Activated CD4-positive, alpha-beta T cell treated with anti-CD3 and anti-CD28 coated beads, Interleukin-2, amount 50 U/mL, for 16 hours (primary cell): ENCODE measurements at regions not wholly inside any gene's neighbourhood (a gene's known extent, or its start where the extent isn't known, plus 50 kb on each side); places are given as distances from the start of the nearest gene placed in this dataset.
"Not testable (repeated sequence)": the region's sequence is repeated elsewhere in the genome, so short reads cannot be mapped to it uniquely, and the experiment has no call there.

Source experiments
- DNase-seq: peaks from one replicate; pipeline ENCODE4 v3.0.0-alpha.2; 2020

DNA sequence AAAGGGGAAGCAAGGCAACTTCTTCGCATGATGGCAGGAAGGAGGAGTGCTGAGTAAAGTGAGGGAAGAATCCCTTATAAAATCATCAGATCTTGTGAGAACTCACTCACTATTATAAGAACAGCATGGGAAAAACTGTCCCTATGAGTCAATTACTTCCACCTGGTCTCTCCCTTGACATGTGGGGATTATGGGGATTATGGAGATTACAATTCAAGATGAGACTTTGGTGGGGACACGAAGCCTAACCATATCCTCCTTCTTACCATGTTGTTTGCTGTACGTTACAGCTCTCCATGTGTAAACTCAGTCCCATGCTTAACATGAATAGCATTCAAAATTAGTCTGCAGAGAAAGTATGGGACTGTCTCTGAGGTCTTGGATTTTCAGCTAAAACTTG lies 1096.8 kb upstream of the ACVR2A start:
- DNase-seq: no peak

DNA sequence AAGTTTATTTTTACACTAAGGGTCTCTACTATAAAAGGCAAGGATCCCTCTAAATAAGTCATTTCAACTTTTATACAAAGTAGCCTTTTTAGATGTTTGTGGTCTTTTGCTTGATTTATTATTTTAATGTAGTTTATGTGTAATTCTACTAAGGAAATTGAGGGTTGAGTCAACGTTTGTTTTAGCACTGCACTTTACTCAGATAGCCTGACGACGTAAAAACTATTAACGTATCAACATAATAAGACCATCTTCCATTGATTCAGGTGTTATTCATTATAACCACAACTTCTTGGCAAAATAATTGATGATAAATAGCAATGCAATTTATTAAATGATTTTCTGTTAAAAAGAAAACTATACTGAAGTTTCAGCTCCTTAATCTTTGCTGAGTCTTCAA lies 1103.6 kb upstream of the ACVR2A start:
- DNase-seq: no peak

DNA sequence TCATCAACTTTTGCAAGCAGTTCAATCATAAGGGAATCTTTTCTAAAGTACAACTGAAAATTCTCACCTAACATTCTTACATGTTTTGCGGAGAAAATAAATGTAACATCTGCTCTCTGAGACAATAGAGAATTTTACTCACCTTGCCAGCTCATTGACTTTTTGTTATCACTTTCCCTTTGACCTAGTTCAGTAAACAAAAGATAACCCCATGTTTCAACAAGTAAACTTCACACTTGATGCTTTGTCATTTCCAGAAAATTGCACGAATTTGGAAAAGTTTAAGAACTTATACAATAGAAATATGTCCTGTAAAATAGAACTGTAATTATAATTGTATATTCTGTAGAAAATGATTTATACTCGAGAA lies 1110.0 kb upstream of the ACVR2A start:
- no peak for DNase-seq

DNA sequence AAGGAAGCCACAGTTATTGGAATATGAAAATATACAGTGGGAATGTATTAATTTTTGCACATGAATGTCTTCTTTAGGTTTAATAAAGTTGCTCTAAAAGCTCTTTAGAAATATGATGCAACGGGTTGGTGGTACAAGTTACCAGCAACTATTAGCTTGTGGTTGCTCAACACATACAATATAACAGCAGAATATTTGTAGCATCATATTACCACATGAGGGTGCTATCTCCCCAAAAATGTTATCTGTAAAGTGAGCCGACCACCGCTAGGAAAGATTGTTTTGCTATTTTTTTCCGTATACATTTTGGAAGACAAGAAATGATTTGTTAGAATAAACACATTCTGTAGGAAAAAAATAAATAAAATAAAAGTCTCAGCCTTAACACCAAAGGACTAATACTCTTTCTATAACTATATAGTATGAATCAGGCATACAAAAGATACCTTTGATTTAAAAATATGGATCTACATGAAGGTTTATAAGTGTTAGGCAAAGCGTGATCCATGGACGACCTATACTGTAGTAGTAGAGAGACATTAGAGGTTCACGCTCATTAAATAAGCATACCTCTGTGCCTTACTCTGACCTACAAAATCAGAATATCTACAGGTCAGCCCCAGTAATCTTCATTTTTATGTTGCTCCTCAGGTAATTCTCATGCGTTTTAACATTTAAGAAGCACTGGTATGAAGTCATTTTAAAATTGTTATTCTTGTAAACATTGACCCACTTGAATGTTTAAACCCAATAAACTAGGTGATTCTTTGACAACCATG lies 1110.6 kb upstream of the ACVR2A start:
- DNase-seq: peak; percentile 14

DNA sequence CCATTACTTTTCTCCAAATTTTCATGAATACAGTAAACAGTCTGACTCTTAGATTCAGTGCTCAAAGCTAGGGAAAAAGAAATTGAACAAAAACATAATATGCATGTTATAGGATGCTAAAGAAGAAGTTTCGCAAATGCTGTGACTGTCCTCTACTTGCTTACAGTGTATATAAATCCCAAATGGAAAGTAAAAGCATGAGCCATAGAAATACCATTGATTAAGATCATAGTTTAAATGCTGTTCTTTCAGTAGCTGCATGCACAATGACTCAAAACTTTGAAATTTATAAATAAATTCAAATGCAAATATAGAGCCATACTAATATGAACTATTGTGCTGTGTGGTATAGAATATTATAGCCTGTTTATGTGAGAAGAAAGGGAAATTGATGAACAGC lies 1113.9 kb upstream of the ACVR2A start:
- no peak for DNase-seq

DNA sequence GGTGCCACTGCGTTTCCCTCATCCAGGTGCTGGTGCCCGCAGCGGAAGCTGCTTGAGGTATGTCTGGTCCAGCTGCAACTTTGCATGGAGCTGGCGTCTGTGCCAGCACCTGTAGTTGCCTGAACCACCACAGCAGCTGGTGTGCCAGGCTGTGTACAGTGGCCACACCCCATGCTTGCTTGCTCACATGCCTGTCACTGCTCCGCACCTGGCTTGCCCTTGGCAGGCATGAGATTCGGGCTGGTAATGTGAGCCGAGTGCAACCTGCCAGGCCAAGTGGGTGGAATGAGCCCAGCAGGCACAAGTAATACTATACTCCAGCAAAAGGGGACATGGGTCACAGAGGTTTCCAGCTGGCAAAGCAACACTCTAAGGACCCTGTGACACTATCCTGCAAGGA lies 1123.3 kb upstream of the ACVR2A start:
- DNase-seq: no peak

DNA sequence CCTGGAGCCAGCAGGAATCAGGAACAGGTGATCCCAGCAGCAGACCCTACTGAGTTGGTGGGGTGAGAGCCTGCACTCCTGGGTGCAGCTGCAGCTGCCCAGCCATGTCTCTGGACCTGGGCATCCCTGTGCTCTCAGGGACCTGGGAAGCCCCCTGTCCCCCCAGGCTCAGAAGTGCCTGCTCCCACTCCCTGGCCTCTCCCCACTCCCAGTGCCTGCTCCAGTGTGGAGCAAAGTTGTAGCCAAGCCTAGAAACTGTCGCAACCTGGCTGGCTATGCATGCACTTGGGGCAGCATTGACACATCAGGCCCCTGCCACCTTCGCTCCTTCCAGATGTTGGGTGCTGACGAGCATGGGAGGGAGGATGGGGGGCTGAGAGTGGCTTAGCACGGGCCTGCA lies 1124.7 kb upstream of the ACVR2A start:
- DNase-seq: no peak

DNA sequence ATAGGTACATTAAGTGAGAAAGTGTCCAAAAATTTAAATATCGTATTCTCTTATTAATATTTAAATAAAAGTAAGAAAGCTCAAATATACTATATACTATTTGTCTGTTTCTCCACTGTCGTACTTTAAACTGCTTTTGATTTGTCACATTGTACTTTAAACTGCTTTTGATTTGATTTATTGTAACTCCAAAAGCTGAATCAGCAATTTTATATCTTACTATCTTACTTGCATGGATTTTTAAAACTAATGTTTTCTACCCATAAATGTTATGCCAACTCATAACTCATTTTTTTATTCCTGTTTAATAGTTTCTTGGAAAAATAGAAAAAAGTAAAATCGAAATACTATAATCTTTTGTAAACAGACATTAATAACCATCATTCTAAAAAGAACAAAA lies 1128.2 kb upstream of the ACVR2A start:
- DNase-seq: no peak

DNA sequence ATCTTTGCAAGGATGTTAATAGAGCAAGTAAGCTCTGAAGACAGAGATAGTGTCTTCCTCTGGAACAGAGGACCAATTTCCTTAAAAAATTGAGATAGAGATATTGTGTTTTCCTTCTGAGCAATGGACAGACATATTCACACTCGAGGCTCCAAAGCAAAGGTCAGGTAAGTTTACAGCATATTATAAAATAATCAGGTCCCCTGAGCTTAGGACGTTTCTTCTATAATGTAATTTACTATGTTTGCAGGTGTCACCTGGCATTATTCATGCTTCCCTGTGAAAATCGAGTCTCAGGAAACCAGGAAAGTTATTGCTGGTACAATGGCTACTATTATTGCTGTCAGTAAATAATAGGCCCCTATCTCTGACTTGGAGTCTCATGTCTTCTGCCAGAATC lies 1135.8 kb upstream of the ACVR2A start:
- DNase-seq: no peak

DNA sequence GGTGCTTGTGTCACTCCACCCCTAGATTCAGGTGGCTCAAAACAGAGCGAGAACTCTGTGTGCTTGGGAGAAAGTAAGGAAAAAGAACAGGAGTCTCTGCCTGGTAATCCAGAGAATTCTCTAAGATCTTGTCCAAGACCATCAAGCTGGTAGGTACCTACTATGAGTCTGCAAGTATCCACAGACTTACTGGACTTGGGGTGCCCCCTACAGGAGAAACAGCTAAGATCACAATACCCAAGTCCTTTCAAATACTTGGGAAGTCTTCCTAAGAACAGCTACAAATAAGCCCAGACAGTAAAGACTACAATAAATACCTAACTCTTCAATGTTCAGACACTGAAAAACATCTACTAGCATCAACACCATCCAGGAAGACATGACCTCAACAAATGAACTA lies 1143.6 kb upstream of the ACVR2A start:
- DNase-seq: peak; percentile 12

DNA sequence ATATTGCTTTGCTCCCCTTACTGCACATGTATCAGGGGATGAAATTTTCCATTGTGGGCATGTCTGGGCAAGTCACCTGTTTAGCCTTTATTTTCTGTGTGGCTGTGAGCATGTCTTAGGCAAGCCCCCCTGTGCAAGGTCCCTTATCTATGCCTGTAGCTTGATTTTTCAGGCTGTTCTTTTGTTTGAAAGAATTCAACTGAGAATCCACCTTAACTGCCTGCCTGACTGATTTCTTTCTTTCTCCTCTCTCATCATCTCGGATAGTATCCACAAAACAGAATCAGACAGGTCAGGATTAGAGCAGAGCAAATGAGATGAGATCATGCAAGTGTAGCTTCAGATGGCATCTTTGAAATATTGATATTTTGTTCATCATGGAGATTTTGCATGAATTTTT lies 1147.5 kb upstream of the ACVR2A start:
- no peak for DNase-seq

DNA sequence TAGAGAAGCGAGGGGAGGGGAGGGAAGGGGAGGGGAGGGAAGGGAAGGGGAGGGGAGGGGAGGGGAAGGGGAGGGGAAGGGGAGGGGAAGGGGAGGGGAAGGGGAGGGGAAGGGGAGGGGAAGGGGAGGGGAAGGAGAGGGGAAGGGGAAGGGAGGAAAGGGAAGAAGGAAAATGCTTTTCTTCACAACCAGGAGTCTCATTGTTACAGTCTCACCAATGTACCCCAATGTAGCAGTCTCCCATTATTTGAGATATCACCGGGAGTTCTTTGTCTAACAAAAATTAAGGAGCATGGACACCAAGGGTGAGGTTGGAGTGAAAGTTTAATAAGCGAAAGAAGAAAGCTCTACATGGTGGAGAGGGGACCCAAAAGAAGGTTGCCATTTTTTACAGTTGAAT lies 1148.0 kb upstream of the ACVR2A start:
- not testable (repeated sequence) for DNase-seq

DNA sequence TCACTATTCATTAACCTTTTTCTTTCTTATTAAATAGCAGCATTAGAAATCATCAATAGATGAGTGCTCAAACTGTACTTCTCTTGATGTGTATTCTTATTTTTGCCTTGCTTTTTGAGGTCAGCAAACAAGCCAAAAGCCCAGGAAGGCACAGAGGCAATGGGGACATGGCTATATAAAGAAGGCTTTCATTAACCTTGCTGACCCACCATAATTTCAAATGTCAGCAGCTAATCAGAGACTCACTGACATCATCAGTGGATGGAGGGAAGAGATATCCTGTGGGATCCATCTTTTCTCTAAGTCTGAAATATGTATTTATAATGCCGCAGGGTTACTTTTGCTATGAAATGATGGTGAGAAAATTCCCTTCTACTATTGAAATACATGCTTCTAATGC lies 1162.8 kb upstream of the ACVR2A start:
- DNase-seq: no peak

DNA sequence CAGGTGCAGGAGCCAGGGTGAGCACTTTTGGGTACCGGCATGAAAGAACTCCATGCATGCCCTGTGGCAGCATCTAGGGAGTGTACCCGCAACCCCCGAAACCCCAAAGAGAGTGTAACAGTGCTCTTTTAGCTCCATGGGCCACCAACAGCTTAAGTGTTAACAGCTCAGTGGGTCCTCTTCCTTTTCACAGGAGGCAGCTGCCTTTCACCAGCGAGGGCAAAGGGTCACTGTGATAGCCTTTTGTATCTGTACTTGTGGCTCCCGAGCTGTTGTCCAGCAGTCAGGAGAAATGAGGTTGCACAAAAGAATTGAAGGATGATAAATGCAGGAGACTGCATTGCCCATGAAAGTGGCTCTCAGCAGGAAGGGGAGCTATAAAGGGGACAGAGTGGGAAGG lies 1166.3 kb upstream of the ACVR2A start:
- DNase-seq: no peak

DNA sequence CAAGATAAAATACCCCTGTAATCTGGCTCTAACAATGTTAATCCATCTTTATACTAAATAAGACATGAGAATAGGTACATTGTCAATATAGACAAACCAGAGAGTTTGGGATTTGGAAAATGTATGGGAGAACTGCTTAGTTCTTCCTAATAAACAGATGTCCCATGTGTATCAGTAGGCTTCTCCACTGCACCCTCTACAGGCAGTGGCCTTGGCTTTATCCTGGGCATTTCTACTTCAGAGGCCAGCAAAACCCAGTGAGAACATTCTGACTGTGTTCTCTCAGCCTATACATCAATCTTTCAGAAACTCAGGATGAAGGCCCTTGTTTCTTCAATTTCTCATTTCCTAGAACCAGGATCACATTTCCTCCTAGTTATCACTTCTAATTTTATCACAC lies 1167.5 kb upstream of the ACVR2A start:
- DNase-seq: no peak

DNA sequence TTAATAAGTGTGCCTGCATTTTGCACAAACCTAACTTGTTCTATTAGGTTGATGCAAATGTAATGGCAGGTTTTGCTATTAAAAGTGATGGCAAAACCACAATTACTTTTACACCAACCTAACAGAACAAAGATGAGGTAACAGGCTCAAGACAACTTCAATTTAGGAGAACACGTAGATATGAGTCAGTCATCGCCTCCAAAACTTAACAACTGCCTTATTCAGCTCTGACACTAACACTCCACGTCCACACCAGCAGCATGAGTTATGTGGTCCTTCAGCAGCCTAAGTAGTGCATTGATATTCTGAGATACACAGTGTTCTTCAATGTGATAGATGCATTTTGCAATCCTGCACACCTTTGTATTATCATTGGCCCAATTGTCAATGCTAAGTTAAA lies 1175.1 kb upstream of the ACVR2A start:
- no peak for DNase-seq

DNA sequence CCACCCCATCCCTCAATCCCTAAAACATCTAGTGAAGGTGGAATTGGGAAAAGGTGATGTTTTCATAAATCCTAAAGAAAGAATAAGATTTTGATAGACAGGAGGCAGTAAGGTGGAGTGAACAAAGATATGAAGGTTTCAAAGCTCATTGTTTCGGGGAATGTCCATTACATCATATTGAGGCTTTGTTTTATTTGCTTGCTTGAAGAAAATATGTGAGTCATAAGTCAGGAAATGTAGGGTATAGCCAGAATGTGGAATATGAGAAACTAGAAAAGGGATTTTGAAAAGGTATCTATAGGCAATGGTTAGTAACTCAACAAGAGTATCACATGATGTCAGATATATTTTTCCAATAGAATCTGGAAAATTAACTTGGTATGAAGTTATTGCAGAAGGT lies 1178.5 kb upstream of the ACVR2A start:
- no peak for DNase-seq

DNA sequence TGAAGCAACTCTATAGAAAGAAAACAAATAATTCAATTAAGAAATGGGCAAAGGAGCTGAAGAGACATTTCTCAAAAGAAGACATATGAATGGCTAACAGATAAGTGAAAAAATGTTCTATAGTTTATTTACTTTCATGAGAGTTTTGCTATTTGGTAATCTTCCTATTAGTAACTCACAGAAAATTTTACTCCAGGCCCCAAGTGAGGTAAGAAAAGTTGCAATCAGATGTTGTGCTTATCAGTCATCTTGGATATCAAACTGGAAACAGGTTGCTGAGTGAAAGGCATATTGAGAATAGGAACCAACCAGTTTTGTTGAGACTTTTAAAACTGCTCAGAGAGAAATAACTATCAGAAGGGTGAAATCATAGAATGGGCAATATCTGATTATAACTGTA lies 1179.0 kb upstream of the ACVR2A start:
- DNase-seq: no peak

DNA sequence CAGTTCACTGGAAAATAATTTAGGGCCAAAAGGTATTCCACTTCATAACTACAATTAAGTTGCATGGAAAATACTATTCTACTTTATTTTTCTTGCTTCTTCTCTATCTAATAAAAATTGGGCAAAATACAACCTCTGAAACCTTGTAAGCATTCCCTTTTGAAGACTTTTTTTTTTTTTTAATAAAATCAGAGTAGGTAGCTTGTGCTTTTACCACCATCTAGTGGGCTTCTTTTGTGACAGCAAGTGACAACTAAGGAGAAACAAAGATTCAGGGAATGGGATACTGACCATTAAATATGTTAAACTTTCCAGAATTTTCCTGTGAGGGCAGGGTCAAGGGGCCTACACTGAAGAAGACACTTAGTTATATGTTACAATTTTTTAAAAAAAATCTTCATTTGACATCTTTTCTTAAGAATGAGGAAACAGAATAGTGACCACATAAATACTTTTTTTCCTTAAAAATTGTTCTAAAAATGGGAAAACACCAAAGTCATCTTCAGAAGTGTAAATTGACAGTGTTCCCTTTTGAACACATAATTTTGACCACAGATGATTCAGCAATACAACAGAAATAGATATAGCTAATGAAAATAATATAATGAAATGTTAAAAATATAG lies 1183.2 kb upstream of the ACVR2A start:
- DNase-seq: peak; percentile 1

DNA sequence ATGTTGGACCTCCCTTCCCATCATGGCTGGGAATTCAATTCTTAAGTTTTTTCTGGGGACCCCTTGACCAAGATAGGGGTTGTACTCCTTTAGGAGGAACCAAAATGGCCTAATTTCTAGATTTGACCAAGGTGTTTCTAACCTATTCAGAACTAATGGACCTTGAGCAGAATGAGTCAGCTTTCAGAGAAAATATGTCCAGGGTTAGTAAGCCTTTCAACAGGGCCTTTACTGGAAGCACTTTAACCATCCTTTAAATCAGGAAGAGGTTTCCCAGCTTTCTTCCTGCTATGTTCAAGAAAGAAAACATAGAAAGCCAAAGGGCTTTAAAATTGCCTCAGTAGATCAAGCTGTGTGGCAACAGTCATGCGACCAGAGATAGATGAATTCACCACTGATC lies 1184.9 kb upstream of the ACVR2A start:
- no peak for DNase-seq

DNA sequence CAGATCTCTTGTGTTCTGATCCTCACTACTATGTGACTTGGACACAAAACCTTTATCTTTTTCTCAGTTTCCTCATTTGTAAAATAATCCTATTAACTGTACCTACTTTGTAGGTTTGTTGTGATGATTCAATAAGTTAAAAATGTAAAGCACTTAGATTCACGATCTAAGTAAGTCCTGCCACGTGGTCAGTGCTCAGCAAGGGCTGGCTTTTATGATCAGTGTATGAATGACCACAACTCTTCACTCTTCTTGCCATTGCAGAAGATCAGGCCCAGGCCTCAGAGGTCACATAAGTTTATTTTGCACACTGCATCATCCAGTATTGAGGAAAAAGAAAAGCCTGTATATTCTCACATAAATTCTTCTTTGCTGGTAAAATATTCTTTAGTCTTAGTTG lies 1192.5 kb upstream of the ACVR2A start:
- no peak for DNase-seq

DNA sequence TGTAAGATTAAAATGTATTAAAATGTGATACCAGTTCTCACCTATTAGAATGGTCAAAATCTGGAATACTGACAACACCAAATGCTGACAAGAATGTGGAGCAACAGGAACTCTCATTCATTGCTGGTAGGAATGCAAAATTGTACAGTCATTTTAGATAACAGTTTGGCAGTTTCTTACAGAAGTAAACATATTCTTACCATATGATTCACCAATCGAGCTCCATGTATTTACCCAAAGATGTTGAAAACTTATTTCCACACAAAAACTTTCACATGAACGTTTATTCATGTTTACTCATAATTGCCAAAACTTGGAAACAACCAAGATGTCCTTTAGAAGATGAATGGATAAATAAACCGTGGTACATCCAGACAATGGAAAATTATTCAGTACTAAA lies 1193.5 kb upstream of the ACVR2A start:
- DNase-seq: no peak

DNA sequence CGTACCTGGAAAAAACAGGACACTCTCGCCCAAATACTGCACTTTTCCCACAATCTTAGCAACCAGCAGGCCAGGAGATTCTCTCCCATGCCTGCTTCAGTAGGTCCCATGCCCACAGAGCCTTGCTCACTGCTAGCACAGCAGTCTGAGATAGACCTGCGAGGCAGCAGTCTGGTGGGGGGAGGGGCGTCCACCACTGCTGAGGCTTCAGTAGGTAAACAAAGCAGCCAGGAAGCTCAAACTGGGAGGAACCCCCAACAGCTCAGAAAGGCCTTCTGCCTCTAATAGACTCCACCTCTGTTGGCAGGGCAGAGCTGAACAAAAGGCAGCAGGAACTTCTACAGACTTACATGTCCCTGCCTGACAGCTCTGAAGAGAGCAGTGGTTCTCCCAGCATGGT lies 1202.8 kb upstream of the ACVR2A start:
- DNase-seq: no peak

DNA sequence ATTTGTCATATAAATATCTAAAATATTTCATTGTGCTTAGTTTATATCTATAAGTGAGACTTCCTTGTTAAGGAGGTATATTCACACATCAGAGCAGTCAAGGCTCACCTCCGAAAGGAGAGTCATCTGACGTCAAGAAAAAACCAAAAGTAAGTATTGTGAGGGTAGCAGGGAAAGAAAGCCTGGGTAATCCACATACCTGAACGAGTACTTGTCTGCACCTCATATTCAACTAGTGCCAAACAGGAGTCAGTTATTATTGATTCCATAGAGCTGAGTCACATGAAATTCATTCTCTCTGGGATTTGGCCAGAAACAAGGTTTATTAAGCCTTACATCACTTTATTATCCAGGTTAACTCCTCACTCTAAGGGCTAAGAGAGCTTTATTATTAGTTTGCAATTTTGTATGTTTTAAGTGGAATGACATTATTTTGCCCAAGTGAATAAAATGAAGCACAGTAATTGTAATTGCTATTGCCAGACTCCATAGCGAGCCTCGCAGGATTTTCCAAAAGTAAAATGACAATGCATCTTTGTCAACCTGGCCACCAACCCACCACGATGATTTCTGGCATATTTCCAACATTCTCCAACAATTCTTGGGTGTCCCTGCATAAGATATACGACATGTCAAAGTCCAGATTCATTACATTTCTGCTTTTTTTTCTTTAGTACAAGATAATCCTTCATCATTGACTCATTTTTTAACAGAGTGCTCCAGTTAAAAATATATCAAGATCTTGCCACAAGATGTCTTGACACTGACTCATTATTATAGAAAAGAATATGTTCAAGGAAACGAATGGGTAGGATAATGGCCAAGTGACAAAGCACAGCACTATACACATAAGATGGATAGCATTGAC lies 1210.4 kb upstream of the ACVR2A start:
- no peak for DNase-seq
